ENCODE measurements at regions not wholly inside any gene's neighbourhood (a gene's known extent, or its start where the extent isn't known, plus 50 kb on each side); places are given as distances from the start of the nearest gene placed in this dataset.

DNA sequence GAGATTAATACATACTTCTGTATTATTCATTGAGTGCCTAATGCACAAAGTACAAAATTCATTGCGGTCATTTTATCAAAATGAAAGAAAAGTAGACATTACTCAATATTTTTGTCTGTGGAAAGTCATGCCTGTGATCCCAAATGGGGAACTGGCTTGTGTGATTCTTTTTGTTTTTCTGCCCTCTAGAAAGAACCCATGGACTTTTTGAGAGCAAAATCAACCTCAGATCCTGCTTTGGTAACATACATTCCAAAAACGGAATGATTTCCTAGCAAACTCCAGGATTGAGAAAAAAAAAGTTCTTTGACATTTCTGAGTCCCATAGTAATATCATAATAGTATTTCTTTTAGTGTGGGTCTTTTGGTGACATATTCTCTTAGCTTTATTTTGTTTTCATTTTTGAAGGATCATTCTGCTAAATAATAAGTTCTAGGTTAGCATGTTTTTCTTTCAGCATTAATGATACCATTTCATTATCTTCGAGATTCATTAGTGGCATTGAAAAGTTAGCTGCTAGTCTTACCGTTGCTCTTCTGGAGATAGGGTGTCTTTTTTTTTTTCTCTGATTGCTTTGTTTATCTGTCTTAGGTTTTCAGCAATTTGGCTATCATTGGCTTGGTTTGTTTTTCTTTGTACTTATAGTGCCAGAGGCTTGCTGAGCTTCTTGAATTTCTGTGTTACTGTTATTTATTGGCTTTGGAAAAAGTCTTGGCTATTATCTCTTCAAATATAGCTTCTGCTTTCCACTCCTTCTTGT lies 102.4 kb upstream of the CSNK1A1L start:
- intact Hi-C loops (cut with DNase I), result no loop called here
- Histone ChIP-seq H3K36me3 (no peaks in the 10 kb centered on the region), H3K9me3 (no peaks in the 10 kb centered on the region), H3K4me1 (ENCODE audit: insufficient read depth) (no peaks in the 10 kb centered on the region), H3K4me3 (no peak overlapping the region), H3K27me3 (no peaks in the 10 kb centered on the region), H3K27ac (no peak overlapping the region)
- 38 to 46% (median 40%) methylated on average over 4 of the region's 4 CpGs for WGBS, 3 donors
- TF ChIP-seq POLR2A (IDR thresholded peaks at IDR 0.05), result no peak
- TF ChIP-seq EP300 (IDR thresholded peaks at IDR 0.05), result no peak
- TF ChIP-seq CTCF (IDR thresholded peaks at IDR 0.05), result no peak
- no peak for DNase-seq

GRCh38 chr13:37202264-37202663 lies 96.8 kb upstream of the CSNK1A1L start:
- TF ChIP-seq EP300 (IDR thresholded peaks at IDR 0.05) (no peak), CTCF (IDR thresholded peaks at IDR 0.05) (no peak), POLR2A (IDR thresholded peaks at IDR 0.05) (no peak)
- no peaks in the 10 kb centered on the region for H3K4me1 ChIP-seq (ENCODE audit: insufficient read depth)

DNA sequence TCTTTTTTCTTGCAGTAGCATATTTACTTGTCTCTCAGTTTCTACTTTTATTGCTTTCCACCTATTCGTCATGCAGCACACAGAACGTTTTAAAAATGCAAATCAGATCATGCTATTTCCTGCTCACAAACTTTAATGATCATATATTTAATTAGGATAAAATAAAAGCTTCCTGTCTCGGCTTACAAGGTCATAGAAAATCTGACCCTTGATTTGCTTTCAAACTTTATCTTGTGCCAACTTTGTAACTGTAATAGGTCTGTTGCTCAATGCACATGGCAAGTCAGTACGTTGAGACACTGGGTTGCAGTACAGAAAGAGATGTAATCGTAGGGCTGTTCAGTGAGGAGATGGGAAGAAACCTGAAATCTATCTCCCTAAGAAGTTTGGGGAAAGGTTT lies 95.6 kb upstream of the CSNK1A1L start:
- Histone ChIP-seq H3K27ac (no peak overlapping the region), H3K4me3 (no peak overlapping the region), H3K9me3 (no peaks in the 10 kb centered on the region), H3K27me3 (no peaks in the 10 kb centered on the region), H3K4me1 (ENCODE audit: insufficient read depth) (no peaks in the 10 kb centered on the region), H3K36me3 (no peaks in the 10 kb centered on the region)
- TF ChIP-seq EP300 (IDR thresholded peaks at IDR 0.05) (no peak), CTCF (IDR thresholded peaks at IDR 0.05) (no peak), POLR2A (IDR thresholded peaks at IDR 0.05) (no peak)
- DNase-seq, result no peak
- WGBS, 3 donors, result 84 to 85% (median 85%) methylated on average over 5 of the region's 5 CpGs
- intact Hi-C loops (cut with DNase I), result no loop called here

More at GRCh38 chr13:37202264-37202663, 96.8 kb upstream of the CSNK1A1L start:
- H3K36me3 ChIP-seq, result no peaks in the 10 kb centered on the region
- no peak for DNase-seq
- H3K27me3 ChIP-seq, result no peaks in the 10 kb centered on the region
- H3K4me3 ChIP-seq, result no peak overlapping the region
- WGBS, 3 donors, result 36 to 52% (median 48%) methylated on average over 2 of the region's 2 CpGs
- intact Hi-C loops (cut with DNase I), result no loop called here
- H3K9me3 ChIP-seq, result no peaks in the 10 kb centered on the region
- H3K27ac ChIP-seq, result no peak overlapping the region

DNA sequence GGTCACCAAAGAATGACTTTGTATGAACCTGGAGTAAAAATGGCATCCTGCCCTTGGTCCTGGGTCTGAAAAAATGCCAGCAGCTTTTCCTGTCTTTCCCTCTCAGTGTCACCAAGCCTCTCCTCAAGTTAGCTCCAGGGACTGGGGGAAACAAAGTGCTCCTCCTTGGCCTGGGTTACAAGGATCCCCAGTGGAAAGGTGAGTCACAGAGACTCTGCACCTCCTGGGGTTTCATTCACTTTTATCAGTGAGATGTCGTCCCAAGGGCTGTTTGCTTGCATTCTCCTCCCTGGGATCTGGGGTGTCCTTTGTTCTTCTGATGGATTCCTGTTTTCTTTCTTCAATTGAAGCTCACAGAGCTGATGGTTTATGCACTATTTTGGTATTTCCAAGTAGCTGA lies 93.2 kb upstream of the CSNK1A1L start:
- intact Hi-C loops (cut with DNase I), result no loop called here
- no peak for DNase-seq

More for the DNA sequence above, 93.2 kb upstream of the CSNK1A1L start:
- H3K9me3 ChIP-seq, result no peaks in the 10 kb centered on the region
- TF ChIP-seq POLR2A (IDR thresholded peaks at IDR 0.05), result no peak
- TF ChIP-seq EP300 (IDR thresholded peaks at IDR 0.05), result no peak
- no peak for TF ChIP-seq CTCF (IDR thresholded peaks at IDR 0.05)
- H3K4me1 ChIP-seq (ENCODE audit: insufficient read depth), result no peaks in the 10 kb centered on the region
- no peak overlapping the region for H3K4me3 ChIP-seq
- H3K27ac ChIP-seq, result no peak overlapping the region
- H3K36me3 ChIP-seq, result no peaks in the 10 kb centered on the region
- H3K27me3 ChIP-seq, result no peaks in the 10 kb centered on the region
- WGBS, 3 donors, result 20 to 29% (median 22%) methylated on average over 1 of the region's 1 CpG
